IMR-90 (cell line): ENCODE measurements at regions not wholly inside any gene's neighbourhood (a gene's known extent, or its start where the extent isn't known, plus 50 kb on each side); places are given as distances from the start of the nearest gene placed in this dataset.

ENCODE experiments used
- CHD1 ChIP-seq: IDR thresholded peaks from 2 replicates; pipeline ENCODE4 v1.6.1; 2012; ENCODE audit warnings: low read depth, low read length, improper control_type of control experiment
- NFE2L2 ChIP-seq: fragments of 150-350 bp; IDR thresholded peaks from 2 replicates; pipeline ENCODE4 v1.6.1; 2016; ENCODE audit warnings: low read depth, mild to moderate bottlenecking, low read length
- POLR2A ChIP-seq: IDR thresholded peaks from 2 replicates; pipeline ENCODE4 v1.6.1; 2012; ENCODE audit warnings: mild to moderate bottlenecking, low read depth, low read length
- RAD21 ChIP-seq: IDR thresholded peaks from 2 replicates; pipeline ENCODE4 v1.6.1; 2012; ENCODE audit warnings: low read length, improper control_type of control experiment
- SMC3 ChIP-seq: fragments of 150-350 bp; IDR thresholded peaks from 2 replicates; pipeline ENCODE4 v1.6.1; 2016; ENCODE audit warnings: low read depth, mild to moderate bottlenecking, antibody characterized with exemption, low read length, moderate library complexity
- TF ChIP-seq, protein P1 (sequence below): conservative IDR thresholded peaks from 2 replicates; pipeline ENCODE4 v1.5.1; 2012; ENCODE audit warnings: mild to moderate bottlenecking, low read depth, low read length, improper control_type of control experiment

DNA sequence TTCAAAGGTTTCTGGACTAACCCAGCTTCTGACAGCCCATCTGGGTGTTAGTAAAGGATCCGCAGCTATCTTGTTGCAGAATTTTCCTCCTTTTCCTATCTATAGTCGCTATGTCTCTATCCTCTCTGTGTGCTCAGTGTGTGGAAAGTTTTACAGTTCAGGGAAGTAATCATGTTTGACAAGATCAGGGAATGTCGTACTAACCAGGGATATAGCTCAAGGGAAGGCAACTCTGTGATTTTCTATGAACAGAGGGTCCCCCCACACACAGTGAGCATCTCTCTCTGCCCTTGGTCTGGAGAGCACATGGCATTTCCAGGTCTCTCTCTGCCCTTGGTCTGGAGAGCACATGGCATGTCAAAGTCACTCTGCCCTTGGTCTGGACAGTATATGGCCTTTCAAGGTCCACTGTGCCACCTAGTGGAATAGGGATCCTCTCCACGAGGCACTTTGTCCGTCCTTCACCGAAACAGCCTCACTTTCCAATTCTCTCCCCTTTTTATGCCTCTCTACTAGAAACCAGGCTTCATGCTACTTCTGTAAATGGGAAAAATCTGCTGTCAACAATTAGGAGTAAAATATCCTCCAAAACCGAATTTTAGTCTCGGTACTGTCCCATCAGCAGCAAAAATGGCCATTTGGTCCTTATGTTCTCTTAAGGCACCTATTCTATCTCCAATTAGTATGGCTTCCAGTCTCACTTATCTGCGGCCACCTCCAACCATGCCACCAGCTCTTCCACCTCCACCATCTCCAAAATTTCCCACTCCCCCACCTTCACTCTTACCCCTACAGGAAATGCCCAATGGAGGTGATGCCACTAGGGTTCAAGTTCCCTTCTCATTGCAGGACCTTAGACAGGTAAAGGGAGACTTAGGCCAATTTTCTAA is 88.7 kb downstream of the IGLL5 start:
- no peak for TF ChIP-seq POLR2A
- TF ChIP-seq, protein P1, sequence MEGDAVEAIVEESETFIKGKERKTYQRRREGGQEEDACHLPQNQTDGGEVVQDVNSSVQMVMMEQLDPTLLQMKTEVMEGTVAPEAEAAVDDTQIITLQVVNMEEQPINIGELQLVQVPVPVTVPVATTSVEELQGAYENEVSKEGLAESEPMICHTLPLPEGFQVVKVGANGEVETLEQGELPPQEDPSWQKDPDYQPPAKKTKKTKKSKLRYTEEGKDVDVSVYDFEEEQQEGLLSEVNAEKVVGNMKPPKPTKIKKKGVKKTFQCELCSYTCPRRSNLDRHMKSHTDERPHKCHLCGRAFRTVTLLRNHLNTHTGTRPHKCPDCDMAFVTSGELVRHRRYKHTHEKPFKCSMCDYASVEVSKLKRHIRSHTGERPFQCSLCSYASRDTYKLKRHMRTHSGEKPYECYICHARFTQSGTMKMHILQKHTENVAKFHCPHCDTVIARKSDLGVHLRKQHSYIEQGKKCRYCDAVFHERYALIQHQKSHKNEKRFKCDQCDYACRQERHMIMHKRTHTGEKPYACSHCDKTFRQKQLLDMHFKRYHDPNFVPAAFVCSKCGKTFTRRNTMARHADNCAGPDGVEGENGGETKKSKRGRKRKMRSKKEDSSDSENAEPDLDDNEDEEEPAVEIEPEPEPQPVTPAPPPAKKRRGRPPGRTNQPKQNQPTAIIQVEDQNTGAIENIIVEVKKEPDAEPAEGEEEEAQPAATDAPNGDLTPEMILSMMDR: no peak
- TF ChIP-seq CHD1: no peak
- no peak for TF ChIP-seq RAD21
- TF ChIP-seq SMC3: no peak
- no peak for TF ChIP-seq NFE2L2
